ENCODE measurements at regions not wholly inside any gene's neighbourhood (a gene's known extent, or its start where the extent isn't known, plus 50 kb on each side); places are given as distances from the start of the nearest gene placed in this dataset.

GRCh38 chr1:194069168-194069830, 882.9 kb upstream of the B3GALT2 start:
- H3K36me3 ChIP-seq, result no peaks in the 10 kb centered on the region
- H3K4me3 ChIP-seq, result no peak overlapping the region
- ATAC-seq (peak; percentile 33 to 46), DNase-seq (peak; percentile 35)
- peaks cover 12% of the 10 kb centered on the region for H3K4me1 ChIP-seq
- TF ChIP-seq, protein P1, sequence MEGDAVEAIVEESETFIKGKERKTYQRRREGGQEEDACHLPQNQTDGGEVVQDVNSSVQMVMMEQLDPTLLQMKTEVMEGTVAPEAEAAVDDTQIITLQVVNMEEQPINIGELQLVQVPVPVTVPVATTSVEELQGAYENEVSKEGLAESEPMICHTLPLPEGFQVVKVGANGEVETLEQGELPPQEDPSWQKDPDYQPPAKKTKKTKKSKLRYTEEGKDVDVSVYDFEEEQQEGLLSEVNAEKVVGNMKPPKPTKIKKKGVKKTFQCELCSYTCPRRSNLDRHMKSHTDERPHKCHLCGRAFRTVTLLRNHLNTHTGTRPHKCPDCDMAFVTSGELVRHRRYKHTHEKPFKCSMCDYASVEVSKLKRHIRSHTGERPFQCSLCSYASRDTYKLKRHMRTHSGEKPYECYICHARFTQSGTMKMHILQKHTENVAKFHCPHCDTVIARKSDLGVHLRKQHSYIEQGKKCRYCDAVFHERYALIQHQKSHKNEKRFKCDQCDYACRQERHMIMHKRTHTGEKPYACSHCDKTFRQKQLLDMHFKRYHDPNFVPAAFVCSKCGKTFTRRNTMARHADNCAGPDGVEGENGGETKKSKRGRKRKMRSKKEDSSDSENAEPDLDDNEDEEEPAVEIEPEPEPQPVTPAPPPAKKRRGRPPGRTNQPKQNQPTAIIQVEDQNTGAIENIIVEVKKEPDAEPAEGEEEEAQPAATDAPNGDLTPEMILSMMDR (IDR thresholded peaks at IDR 0.05), result no peak
- intact Hi-C loops (cut with DNase I), result no loop called here
- H3K9me3 ChIP-seq, result no peaks in the 10 kb centered on the region
- H3K27me3 ChIP-seq (ENCODE audit: low read depth), result no peaks in the 10 kb centered on the region
- H3K27ac ChIP-seq, result no peak overlapping the region

DNA sequence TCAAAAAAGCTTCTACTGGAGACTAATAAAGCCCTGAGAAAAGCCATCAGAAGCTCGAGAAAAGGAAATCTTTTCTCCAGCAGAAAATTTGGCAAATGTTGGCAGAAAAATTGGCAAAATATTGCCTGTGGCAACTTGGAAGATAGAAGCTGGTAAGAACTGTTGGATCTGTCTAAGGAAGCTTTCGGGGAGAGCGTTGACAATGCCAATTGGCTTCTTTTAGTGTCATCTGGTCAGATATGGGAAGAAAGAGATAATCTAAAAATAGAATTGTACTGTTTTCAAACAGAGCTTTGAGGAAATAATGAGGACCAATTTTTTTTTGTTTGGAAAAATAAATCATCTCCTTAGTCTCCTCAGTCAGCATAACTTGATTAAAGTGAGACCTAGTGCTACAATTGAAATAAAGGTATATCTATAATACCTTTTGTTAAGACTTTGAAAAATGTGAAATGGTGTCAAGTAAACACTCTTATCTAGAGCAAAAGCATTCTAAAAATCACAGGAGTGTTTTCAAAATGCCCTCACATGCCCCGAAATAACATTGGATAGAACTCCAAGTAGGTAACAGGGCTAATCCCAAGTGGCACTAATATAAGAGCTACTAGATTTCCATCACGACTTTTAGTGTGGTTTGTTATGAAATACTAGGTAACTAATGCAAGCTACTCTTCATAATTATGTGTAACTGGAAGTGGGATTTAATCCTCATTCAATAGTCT, 882.2 kb upstream of the B3GALT2 start:
- H3K27ac ChIP-seq, result no peak overlapping the region
- TF ChIP-seq, protein P1 (IDR thresholded peaks at IDR 0.05), result no peak
- H3K9me3 ChIP-seq, result no peaks in the 10 kb centered on the region
- peaks cover 12% of the 10 kb centered on the region for H3K4me1 ChIP-seq
- DNase-seq (no peak), ATAC-seq (peak in 1 of 2 donors; percentile 50)
- no peak overlapping the region for H3K4me3 ChIP-seq
- no peaks in the 10 kb centered on the region for H3K36me3 ChIP-seq
- H3K27me3 ChIP-seq (ENCODE audit: low read depth), result no peaks in the 10 kb centered on the region
- intact Hi-C loops (cut with DNase I), result no loop called here

GRCh38 chr1:194067772-194068171, 881.4 kb upstream of the B3GALT2 start:
- no peak for ATAC-seq
- H3K4me1 ChIP-seq, result peaks cover 12% of the 10 kb centered on the region
- H3K36me3 ChIP-seq, result no peaks in the 10 kb centered on the region
- no peak for DNase-seq
- H3K27me3 ChIP-seq (ENCODE audit: low read depth), result no peaks in the 10 kb centered on the region
- H3K4me3 ChIP-seq, result no peak overlapping the region
- H3K9me3 ChIP-seq, result no peaks in the 10 kb centered on the region
- intact Hi-C loops (cut with DNase I), result no loop called here
- TF ChIP-seq, protein P1 (IDR thresholded peaks at IDR 0.05), result no peak
- no peak overlapping the region for H3K27ac ChIP-seq

DNA sequence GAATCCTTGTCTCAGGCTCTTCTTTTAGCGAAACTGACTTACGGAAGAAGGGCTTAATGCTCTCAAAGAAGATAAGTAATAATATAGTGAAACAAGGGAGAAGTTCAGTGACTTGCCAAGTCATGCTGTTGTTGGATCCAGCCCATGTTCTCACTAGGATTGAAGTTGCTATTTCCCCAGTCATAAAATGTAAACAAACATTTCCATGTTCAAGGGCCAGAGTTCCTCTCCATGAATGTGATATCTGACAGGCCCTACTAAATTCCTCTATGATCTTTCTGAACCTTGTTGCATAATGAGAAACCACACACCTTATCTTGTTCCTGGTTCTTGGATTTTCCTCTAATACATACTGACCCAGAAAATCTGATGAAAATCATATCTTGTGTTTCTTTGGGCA, 876.5 kb upstream of the B3GALT2 start:
- no peaks in the 10 kb centered on the region for H3K9me3 ChIP-seq
- TF ChIP-seq, protein P1 (IDR thresholded peaks at IDR 0.05), result no peak
- H3K36me3 ChIP-seq, result no peaks in the 10 kb centered on the region
- intact Hi-C loops (cut with DNase I), result no loop called here
- peaks cover under 1% of the 10 kb centered on the region for H3K4me1 ChIP-seq
- H3K4me3 ChIP-seq, result no peak overlapping the region
- no peak for DNase-seq
- no peak overlapping the region for H3K27ac ChIP-seq
- peak; percentile 65 to 74 for ATAC-seq
- H3K27me3 ChIP-seq (ENCODE audit: low read depth), result no peaks in the 10 kb centered on the region

GRCh38 chr1:194062526-194062925, 876.1 kb upstream of the B3GALT2 start:
- DNase-seq (no peak), ATAC-seq (peak in 1 of 2 donors; percentile 16)
- TF ChIP-seq, protein P1 (IDR thresholded peaks at IDR 0.05), result no peak
- H3K9me3 ChIP-seq, result no peaks in the 10 kb centered on the region
- no peak overlapping the region for H3K4me3 ChIP-seq
- H3K4me1 ChIP-seq, result no peaks in the 10 kb centered on the region
- H3K27ac ChIP-seq, result no peak overlapping the region
- no peaks in the 10 kb centered on the region for H3K27me3 ChIP-seq (ENCODE audit: low read depth)
- H3K36me3 ChIP-seq, result no peaks in the 10 kb centered on the region
- intact Hi-C loops (cut with DNase I), result no loop called here
